HG03432 (cell line): ENCODE measurements at regions not wholly inside any gene's neighbourhood (a gene's known extent, or its start where the extent isn't known, plus 50 kb on each side); places are given as distances from the start of the nearest gene placed in this dataset.

Experiments used
- ATAC-seq: cut with Tn5 transposase; IDR thresholded peaks from one replicate; pipeline ENCODE4 v1.9.1; 2021; ENCODE audit warnings: mild to moderate bottlenecking, moderate library complexity; ENCODE audit not compliant: unreplicated experiment

DNA sequence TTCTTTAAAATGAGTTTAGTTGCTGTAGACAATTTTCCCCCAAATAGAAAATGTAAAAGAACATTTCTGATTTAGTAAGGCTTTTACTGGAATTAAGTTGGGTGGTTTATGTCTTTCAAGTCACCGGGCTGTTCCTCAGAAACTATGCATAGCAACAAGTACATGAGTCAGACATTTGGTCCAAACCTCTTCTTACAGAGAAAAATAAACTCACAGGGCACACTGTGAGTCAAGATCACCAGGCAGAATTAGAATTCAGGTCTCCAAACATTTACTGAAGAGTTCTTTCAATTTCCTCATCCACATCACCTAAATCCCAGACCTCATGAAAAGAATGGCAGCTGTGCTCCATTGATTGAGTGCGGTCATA, 476.1 kb upstream of the SOX5 start:
- no peak for ATAC-seq

DNA sequence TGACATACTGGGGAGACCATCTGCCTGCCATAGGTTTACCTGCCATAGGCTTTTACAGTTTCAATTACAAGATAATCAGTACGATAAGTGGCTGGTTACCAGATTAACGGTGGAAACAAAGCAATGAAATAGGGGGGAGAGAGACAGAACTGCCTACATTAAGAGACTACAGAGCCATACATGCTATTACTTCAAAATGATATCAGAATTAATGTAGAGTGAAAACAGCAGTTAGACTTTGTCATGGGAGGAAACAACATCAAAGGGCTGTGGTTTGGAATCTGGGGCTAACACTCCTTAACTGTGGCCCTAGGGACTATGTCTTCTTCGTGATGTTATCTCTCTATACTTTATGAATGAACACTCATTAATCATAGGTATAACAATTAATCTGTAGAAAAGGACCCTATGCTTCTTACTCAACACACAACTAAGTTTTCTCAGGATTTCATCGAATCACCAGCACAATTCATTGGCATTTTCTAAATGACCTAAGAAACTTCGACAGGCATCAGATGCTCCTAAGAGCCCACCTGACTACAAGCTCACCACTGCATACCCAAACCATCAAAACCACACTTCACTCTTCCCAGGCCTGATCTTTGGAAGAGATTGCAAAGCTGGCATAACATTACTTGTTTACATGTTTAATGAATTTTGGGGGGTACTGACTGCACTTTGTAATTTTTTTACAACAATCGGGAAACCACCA, 475.6 kb upstream of the SOX5 start:
- ATAC-seq, result no peak

DNA sequence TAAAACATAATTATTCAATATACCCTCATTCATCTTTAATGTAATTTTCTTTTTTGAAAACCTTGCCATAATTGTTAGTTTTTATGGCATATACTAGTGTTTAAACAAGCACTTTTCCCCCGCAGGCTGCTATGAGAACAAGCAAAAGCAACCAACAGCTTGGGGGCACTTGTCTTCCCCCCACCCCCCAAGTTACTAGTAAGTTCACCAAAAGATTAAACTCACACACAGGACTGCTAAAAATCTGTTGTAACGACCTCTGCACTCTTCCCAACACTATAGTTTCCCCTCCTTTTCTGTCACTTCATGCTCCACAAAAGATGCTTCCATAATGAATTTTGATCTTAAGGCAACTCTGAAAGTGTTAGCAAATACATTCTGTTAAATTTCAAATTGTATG, 474.9 kb upstream of the SOX5 start:
- no peak for ATAC-seq

DNA sequence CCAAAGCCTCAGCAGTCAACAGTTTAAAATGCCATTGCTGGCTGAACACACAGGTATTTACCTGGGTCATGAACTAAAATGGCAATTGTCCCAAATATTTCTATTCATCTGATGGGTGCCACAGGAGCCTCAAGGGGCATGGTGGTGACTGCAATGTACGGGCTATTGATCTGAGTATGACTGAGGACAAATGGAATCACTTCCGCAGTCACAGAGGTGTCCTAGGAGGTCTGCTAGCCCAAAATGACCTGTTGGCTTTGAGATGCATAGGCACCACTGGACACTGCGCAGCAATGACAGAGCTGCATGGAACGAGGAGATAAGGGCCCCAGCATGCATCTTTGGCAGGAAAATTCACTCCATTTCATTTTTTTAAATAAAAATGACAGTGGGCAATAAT, 474.1 kb upstream of the SOX5 start:
- no peak for ATAC-seq

DNA sequence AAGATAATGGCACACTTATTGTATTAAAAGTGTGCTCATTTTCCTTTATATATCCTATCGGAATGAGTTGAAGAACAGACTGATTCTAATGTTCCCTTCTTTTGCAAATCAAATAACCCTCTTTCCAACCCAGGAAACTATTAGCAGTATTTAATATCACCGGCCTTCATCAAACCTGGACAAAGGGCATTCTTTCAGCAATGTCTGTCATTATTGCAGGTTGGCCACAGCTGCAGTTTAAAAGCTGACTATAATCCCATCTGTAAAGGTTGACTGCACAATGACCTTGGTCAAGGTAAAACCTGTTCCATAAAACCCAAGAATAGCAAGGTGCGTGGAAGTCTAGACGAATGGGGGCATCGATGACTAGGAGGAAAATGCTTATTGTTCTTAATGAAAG, 472.3 kb upstream of the SOX5 start:
- no peak for ATAC-seq

DNA sequence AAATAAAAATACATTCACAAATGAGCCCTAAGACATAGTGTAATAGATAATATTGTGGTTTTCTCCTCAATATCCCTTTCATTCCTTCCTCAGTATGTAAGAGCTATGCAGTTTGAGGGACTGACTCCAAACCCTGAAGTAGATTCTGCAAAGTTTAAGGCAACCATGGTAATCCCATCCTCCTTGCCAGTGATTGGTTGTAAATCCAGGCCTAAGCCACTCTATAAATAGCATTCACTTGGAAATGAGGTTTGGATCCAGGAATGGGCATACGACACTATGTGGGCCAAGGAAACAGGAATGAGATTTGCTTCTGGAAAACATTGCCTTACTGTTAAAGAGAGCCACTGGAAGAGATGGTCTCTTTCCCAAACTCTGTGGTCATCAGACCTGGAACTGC, 468.7 kb upstream of the SOX5 start:
- ATAC-seq, result no peak

DNA sequence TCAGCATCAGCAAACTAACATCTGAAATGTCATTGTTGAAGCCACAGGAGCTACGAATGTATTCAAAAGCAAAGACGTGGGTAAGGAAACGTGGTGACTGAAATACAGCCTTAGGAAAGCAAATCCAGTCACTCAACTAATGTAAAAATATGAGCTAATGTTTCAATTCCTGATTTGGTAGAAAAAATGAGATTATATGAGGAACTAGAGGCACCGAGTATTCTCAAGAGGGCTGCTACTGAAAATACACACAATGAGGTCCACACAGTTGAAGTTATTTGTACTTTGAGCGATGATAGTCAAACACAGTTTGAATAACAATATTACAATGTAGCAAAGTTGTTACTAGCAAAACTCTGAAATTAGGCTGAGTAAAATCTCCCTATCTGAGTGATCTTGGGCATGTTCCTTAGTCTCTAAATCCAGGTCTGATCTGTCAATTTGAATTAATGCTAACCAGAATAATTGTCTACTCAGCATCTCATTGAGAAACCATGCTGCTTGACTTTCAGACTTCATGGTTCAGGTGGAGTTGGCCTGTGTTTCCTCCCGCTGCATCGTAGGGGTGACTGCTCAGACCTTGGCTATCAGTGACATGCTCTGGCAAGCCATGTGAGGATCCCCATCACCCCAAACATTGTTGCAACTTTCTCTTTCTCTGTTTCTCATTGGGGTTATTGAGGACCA, 467.1 kb upstream of the SOX5 start:
- ATAC-seq, result no peak

DNA sequence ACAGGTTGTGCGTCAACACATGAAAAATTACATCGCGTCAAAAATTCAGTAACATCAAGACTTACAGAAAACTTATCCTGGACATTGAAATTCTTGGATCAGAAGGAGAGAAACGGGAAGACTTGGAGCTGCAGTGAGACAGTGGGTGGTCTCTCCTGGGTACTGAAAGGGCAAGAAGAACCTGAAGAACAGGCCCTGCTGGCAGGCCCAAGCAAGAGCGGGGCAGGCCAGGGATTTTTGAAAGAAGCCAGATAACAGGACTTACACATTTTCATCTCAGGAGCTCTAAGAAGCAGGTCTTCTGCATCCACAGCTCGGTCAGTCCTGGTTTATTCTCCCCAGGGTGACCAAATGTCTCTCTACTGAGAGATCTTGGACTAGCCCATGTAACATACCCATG, 466.5 kb upstream of the SOX5 start:
- ATAC-seq, result no peak

DNA sequence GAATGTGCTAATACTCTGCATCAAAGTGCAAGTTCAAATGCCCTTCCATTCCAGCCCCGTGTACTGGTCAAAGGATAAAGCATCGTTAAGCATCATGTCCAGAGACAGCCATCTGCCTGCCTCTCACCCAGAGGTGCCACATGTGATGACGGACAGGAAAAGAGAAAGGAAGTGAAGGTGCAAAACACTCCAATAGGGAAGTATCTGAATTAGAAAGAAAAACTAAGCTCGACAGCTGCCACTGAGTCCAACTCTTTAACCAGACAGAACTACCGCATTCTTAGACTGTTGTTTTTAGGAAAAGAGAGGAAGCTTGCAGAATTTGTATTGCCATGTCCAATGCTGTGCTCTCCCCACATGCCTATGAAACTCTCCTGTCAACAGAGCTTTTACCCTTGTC, 465.0 kb upstream of the SOX5 start:
- no peak for ATAC-seq

DNA sequence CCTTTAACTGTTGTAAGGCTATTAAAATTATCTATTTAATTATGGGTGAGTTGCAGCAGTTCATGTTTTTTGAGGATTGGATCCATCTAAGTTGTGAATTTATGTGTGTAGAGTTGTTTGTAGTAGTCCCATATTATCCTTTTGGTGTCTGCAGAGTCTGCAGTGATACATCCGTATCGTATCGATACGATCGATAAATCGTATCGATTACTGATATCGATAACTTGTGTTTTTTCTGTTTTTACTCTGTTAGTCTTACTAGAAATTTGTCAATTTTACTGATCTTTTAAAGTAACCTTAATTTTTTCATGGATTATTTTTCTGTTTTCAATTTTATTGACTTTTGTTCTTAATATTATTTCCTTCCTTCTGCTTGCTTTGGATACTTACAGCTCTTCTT, 462.5 kb upstream of the SOX5 start:
- no peak for ATAC-seq

DNA sequence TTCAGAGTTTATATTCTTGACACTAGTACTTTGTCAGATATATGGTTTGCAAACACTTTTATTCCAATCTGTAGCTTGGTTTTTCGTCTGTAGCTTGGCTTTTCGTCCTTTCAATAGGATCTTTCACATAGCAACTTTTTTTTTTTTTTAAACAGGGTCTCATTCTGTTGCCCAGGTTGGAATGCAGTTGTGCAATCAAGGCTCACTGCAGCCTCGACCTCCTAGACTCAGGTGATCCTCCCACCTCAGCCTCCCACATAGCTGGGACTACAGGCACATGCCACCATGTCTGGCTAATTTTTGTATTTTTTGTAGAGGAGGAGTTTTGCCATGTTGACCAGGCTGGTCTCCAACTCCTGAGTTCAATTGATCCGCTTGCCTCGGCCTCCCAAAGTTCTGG, 460.4 kb upstream of the SOX5 start:
- no peak for ATAC-seq

DNA sequence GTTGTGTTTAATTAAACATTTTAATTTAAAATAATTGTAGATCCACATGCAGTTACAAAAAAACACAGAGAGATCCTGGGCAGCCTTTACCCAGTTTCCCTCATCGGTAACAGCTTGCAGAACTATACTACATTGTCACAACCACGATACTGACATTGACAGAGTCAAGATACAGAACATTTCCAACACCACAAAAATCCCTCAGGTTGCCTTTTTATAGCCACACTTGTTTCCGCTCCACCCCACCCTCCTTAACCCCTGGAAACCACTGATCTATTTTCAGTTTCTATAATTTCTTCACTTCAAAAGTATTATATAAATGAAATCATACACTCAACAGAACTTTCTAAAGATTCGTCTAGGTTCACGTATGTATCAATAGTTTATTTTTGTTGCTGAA, 458.8 kb upstream of the SOX5 start:
- no peak for ATAC-seq

DNA sequence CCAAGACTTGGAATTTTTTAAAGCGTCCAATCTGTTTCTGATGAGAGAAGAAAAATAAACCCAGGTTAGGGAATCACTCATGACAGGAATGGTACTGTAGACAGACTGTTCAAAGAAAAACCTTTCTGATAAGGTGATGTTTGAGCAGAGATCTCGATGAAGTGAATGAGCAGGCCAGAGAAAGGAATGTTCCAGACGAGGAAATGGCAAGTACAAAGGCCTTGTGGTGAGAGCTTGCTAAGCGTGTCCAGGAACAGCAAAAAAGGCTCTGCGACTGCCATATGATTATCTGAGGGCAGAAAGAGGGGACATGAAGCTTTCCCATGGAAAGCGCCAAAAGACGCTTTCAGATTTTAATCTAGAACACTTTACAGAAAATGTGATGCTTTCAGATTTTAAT, 458.4 kb upstream of the SOX5 start:
- ATAC-seq, result no peak

DNA sequence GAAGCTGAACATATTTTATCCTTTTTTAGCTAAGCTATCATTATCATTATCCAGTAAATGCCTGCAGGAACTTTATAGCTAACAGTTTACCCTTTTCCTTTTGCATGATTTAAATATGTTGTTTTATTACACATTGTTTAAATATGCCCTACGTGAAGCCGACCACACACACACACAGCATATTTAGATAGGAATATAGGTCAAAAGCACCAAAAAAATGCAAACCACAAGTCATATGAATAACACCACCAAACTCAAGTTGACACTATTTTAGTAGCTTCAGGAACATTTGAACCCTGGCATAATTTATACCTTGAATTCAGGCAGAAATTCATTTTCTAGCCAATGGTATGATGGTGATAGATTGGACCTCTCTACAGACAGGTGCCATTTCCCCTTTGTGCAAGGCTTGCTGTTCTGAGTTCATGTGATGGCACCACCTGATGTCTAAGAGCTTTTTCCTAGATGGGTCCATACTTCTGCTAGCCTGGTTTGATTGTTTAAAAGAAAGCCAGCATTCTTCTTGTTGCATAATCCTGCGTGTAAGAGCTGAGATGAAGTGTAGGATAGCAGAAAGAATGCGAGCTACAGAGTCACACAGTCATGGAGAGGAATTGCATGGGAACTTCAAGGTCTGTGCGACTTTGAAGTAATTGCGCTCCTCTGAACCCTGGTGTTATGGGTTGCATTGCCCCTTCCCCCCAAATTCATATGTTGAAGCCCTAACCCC, 454.8 kb upstream of the SOX5 start:
- no peak for ATAC-seq

DNA sequence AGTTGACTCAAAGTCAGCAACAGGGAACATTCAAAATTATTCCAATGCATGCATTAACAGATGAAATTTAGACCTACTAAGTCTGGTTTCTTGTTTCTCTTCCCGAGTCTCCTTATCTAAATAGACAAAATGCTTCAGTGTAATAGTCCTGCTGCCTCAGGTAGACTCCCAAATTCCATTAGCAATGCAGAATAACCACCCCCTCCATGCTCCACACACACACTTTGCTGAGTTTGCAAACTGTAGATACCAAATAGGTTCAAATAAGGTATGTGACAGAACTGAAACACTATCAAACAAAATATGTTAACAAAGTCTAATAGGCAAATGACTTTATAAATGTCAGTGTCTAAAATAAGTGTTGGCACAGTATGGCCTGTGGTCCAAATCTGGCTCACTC, 451.1 kb upstream of the SOX5 start:
- no peak for ATAC-seq

DNA sequence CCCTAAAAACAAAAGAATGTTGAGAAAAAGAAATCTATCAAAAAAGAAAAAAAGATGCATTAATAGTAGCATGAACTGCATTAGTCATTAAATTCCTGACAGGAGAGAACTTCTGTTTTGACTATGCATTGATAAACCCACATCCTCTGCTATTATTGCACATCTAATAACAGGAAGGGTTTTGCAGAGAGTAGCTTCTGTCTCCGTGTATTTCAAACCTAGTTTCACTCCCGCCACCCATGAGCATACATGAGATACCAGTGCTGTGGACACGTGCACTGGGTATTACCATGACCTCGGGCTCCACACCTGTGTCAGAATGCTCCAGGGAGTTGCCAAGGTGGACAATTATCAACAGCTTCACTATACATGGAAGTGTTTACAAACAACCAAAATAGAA, 449.1 kb upstream of the SOX5 start:
- peak; percentile 83 for ATAC-seq

DNA sequence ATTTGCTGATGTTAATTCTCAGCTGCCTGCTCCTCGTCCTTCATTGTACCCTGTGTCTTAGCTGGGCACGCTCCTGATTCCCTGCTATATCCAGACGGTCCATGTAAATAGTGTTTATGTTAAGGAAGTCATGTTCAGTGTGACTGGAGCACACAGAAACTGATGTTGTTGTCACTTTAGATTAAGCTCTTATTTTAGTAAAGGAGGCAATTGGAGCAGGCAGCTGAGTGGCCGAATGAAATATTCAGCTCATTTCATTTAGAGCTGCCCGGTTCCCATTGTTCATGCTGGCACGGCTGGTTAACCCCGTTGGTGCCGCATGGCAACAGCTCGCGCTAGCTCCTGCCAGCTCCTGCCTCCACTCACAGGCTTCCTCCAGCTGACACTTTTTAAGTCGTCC, 446.8 kb upstream of the SOX5 start:
- ATAC-seq, result no peak

DNA sequence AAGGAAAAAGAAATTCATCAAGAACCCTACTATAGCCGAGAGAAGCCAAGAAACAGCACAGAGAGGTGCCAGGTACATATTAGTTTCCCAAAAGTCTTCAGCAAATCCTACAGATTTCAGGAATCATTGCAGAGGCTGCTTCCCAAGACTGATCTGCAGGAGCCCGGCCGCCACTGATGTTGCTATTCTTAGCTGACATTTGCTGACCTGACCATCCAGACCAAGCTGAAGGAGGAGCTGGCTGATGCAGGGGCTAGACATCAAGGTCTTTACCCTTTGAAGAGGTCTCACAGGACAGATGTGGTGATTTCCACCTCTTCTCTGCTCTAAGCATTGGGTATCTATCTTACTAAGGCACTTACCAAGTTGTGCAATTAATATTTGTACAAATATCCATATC, 444.8 kb upstream of the SOX5 start:
- ATAC-seq, result no peak

DNA sequence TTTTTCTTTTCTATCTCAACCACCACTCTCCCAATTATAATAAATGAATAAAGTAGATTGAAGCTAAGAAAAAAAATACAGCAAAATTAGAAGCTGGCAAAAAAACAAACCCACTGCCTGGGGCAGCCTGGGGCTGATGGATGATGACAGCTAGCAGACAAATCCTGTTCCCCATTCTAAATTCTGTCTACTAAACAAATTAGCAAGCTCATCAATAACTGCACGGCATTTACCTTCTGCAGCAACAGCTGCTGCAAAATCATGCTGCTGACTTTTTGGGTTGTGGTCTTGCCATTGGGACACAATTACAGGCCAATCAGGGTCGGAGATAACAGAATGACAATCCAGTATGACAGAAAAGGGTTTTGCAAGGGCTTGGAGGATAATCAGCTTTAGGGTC, 443.6 kb upstream of the SOX5 start:
- ATAC-seq, result no peak

DNA sequence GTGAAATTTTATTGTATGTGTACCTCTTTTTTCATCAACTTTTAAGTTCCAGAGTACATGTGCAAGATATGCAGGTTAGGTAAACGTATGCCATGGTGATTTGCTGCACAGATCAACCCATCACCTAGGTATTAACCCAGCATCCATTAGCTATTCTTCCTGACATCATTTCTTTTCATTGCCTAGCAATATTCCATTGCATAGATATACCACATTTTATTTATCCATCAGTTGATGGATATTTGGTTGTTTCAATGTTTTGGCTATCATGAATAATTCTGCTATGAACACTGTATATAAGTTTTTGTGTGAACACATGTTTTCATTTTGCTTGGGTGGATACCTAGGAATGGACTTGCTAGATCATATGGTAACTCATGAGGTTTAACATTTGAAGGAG, 439.9 kb upstream of the SOX5 start:
- no peak for ATAC-seq

DNA sequence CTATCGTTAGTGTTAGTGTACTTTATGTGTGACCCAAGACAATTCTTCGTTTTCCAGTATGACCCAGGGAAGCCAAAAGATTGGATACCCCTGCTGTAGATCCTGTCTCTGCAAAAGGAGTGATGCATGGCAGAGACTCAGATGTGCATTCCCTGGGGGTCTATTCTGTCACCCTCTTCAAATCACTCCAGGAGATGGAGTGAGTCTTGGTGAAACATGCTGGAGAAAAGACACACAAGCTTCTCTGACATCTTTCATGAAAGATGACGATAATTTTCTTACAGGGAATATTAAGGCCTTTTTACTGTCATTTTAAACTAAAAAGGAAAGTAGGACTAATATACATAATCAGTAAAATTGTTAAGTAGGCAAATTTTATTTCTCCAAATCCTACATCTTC, 437.9 kb upstream of the SOX5 start:
- ATAC-seq, result no peak

DNA sequence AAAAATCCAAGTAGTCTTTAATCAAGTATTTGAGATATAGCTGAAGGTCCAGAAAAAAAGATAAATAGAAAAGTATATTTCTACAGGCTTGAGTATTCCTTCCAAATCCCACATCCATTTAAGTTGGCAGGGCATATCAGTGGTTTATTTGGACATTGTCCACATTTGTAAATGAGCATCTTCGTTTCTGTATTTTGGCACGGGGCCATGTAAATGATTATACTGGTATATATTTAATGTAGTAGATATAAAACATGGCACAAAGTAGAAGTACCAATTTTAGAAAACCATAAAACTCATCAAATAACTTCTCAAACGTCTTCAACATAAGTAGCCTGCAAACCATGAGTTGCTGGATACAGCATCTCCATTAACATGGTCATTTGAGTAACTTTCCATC, 437.4 kb upstream of the SOX5 start:
- ATAC-seq, result no peak
